Tibial nerve (tissue), 3 donors: ENCODE measurements at regions not wholly inside any gene's neighbourhood (a gene's known extent, or its start where the extent isn't known, plus 50 kb on each side); places are given as distances from the start of the nearest gene placed in this dataset.

Experiments used
- POLR2A ChIP-seq, 2 donors: fragments of 450-650 bp; IDR thresholded peaks; one replicate each; pipeline ENCODE4 v1.6.1; 2017; ENCODE audit warnings: antibody characterized with exemption in 2 of 2, mild to moderate bottlenecking in 2 of 2, moderate library complexity in 2 of 2
- TF ChIP-seq, protein P1 (sequence below), 5 experiments: fragments of 200-600 bp in 3 of 5; fragments of 450-650 bp in 2 of 5; sonication (generic) in 3 of 5; IDR thresholded peaks; one replicate each; pipeline ENCODE4 v1.5.1; 2016 to 2019; ENCODE audit warnings: antibody characterized with exemption in 5 of 5, mild to moderate bottlenecking in 3 of 5, moderate library complexity in 2 of 5

GRCh38 chr4:95619525-95620443 is 71.0 kb upstream of the UNC5C start:
- TF ChIP-seq POLR2A (IDR thresholded peaks at IDR 0.05) = no peak
- TF ChIP-seq, protein P1, sequence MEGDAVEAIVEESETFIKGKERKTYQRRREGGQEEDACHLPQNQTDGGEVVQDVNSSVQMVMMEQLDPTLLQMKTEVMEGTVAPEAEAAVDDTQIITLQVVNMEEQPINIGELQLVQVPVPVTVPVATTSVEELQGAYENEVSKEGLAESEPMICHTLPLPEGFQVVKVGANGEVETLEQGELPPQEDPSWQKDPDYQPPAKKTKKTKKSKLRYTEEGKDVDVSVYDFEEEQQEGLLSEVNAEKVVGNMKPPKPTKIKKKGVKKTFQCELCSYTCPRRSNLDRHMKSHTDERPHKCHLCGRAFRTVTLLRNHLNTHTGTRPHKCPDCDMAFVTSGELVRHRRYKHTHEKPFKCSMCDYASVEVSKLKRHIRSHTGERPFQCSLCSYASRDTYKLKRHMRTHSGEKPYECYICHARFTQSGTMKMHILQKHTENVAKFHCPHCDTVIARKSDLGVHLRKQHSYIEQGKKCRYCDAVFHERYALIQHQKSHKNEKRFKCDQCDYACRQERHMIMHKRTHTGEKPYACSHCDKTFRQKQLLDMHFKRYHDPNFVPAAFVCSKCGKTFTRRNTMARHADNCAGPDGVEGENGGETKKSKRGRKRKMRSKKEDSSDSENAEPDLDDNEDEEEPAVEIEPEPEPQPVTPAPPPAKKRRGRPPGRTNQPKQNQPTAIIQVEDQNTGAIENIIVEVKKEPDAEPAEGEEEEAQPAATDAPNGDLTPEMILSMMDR (IDR thresholded peaks at IDR 0.05) = no peak
